K562 (cell line): ENCODE measurements at regions not wholly inside any gene's neighbourhood (a gene's known extent, or its start where the extent isn't known, plus 50 kb on each side); places are given as distances from the start of the nearest gene placed in this dataset.

Experiments
- POLR2A ChIP-seq: fragments of 450-650 bp; conservative IDR thresholded peaks from 2 replicates; pipeline ENCODE4 v1.6.1; 2016
- RFX5 ChIP-seq: IDR thresholded peaks from 2 replicates; pipeline ENCODE4 v1.6.1; 2011; ENCODE audit warnings: low read depth, mild to moderate bottlenecking, improper control_type of control experiment, low read length
- RNF2 ChIP-seq: sonication (generic); IDR thresholded peaks from 2 replicates; pipeline ENCODE4 v1.6.1; 2016
- ZNF232 ChIP-seq: sonication (generic); formaldehyde crosslinking; IDR thresholded peaks from 2 replicates; pipeline ENCODE4 v1.8.0; 2022; ENCODE audit warnings: mild to moderate bottlenecking, missing genetic modification reagents
- TF ChIP-seq, protein P1 (sequence below), 3 experiments: IDR thresholded peaks in 2 of 3; conservative IDR thresholded peaks in 1 of 3; 2 replicates each; pipeline ENCODE4 v1.5.1; 2011 to 2012; ENCODE audit warnings: low read length in 3 of 3, mild to moderate bottlenecking in 3 of 3, control low read depth in 2 of 3, improper control_type of control experiment in 1 of 3, inconsistent platforms in 1 of 3, low read depth in 1 of 3, mixed read lengths in 1 of 3, moderate library complexity in 1 of 3; ENCODE audit not compliant: insufficient read depth in 2 of 3
- TF ChIP-seq, protein P2 (sequence below): IDR thresholded peaks from 2 replicates; pipeline ENCODE4 v1.6.1; 2011; ENCODE audit warnings: borderline replicate concordance, low read depth, mild to moderate bottlenecking, moderate library complexity, low read length; ENCODE audit not compliant: insufficient read depth, poor library complexity, severe bottlenecking
- TF ChIP-seq, protein P3 (sequence below): sonication (generic); formaldehyde crosslinking; IDR thresholded peaks from 2 replicates; pipeline ENCODE4 v1.8.0; 2022; ENCODE audit warnings: mild to moderate bottlenecking, missing genetic modification reagents, borderline replicate concordance

- TF ChIP-seq RNF2 (no peak), POLR2A (no peak), RFX5 (no peak), ZNF232 (no peak)
- TF ChIP-seq, protein P1, sequence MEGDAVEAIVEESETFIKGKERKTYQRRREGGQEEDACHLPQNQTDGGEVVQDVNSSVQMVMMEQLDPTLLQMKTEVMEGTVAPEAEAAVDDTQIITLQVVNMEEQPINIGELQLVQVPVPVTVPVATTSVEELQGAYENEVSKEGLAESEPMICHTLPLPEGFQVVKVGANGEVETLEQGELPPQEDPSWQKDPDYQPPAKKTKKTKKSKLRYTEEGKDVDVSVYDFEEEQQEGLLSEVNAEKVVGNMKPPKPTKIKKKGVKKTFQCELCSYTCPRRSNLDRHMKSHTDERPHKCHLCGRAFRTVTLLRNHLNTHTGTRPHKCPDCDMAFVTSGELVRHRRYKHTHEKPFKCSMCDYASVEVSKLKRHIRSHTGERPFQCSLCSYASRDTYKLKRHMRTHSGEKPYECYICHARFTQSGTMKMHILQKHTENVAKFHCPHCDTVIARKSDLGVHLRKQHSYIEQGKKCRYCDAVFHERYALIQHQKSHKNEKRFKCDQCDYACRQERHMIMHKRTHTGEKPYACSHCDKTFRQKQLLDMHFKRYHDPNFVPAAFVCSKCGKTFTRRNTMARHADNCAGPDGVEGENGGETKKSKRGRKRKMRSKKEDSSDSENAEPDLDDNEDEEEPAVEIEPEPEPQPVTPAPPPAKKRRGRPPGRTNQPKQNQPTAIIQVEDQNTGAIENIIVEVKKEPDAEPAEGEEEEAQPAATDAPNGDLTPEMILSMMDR (IDR thresholded peaks at IDR 0.05 in 2 of 3, conservative IDR thresholded peaks at IDR 0.05 in 1 of 3; ENCODE audit: insufficient read depth in 2 of 3, low read depth in 1 of 3, low read length in 3 of 3): no peak
- TF ChIP-seq, protein P2, sequence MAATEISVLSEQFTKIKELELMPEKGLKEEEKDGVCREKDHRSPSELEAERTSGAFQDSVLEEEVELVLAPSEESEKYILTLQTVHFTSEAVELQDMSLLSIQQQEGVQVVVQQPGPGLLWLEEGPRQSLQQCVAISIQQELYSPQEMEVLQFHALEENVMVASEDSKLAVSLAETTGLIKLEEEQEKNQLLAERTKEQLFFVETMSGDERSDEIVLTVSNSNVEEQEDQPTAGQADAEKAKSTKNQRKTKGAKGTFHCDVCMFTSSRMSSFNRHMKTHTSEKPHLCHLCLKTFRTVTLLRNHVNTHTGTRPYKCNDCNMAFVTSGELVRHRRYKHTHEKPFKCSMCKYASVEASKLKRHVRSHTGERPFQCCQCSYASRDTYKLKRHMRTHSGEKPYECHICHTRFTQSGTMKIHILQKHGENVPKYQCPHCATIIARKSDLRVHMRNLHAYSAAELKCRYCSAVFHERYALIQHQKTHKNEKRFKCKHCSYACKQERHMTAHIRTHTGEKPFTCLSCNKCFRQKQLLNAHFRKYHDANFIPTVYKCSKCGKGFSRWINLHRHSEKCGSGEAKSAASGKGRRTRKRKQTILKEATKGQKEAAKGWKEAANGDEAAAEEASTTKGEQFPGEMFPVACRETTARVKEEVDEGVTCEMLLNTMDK: no peak
- TF ChIP-seq, protein P3, sequence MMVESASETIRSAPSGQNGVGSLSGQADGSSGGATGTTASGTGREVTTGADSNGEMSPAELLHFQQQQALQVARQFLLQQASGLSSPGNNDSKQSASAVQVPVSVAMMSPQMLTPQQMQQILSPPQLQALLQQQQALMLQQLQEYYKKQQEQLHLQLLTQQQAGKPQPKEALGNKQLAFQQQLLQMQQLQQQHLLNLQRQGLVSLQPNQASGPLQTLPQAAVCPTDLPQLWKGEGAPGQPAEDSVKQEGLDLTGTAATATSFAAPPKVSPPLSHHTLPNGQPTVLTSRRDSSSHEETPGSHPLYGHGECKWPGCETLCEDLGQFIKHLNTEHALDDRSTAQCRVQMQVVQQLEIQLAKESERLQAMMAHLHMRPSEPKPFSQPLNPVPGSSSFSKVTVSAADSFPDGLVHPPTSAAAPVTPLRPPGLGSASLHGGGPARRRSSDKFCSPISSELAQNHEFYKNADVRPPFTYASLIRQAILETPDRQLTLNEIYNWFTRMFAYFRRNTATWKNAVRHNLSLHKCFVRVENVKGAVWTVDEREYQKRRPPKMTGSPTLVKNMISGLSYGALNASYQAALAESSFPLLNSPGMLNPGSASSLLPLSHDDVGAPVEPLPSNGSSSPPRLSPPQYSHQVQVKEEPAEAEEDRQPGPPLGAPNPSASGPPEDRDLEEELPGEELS (CRISPR knock-in tag): no peak
Measured at GRCh38 chr4:117515921-117516320, 430.5 kb upstream of the TRAM1L1 start.
